H9 (cell line): ENCODE measurements at regions not wholly inside any gene's neighbourhood (a gene's known extent, or its start where the extent isn't known, plus 50 kb on each side); places are given as distances from the start of the nearest gene placed in this dataset.

Source experiments
- DNase-seq: peaks from one replicate; pipeline ENCODE4 v3.0.0-alpha.2; 2017
- H2AFZ ChIP-seq: one replicate; pipeline ENCODE4 v1.6.1; 2013; ENCODE audit warnings: mild to moderate bottlenecking, low read length, control low read depth, moderate library complexity
- H2AK5ac ChIP-seq: 2 replicates; pipeline ENCODE4 v1.6.1; 2013; ENCODE audit warnings: low read length, control low read depth, mixed read lengths; ENCODE audit not compliant: insufficient read length
- H2BK120ac ChIP-seq: one replicate; pipeline ENCODE4 v1.6.1; 2013; ENCODE audit warnings: low read depth, mild to moderate bottlenecking, low read length, control low read depth, inconsistent platforms; ENCODE audit not compliant: poor library complexity, severe bottlenecking
- H2BK12ac ChIP-seq: 2 replicates; pipeline ENCODE4 v1.6.1; 2013; ENCODE audit warnings: low read length, control low read depth, mixed read lengths, low read depth; ENCODE audit not compliant: insufficient read length
- H2BK15ac ChIP-seq: 2 replicates; pipeline ENCODE4 v1.6.1; 2013; ENCODE audit warnings: low read depth, low read length, control low read depth
- H2BK20ac ChIP-seq: one replicate; pipeline ENCODE4 v1.6.1; 2013; ENCODE audit warnings: low read depth, mild to moderate bottlenecking, low read length, control low read depth, inconsistent platforms; ENCODE audit not compliant: poor library complexity, severe bottlenecking
- H2BK5ac ChIP-seq: 2 replicates; pipeline ENCODE4 v1.6.1; 2013; ENCODE audit warnings: low read length, control low read depth, mixed read lengths; ENCODE audit not compliant: insufficient read length
- H3K14ac ChIP-seq: 2 replicates; pipeline ENCODE4 v1.6.1; 2013; ENCODE audit warnings: low read length, control low read depth; ENCODE audit not compliant: insufficient read depth
- H3K18ac ChIP-seq: 2 replicates; pipeline ENCODE4 v1.6.1; 2013; ENCODE audit warnings: low read depth, mild to moderate bottlenecking, mixed read lengths, low read length, control low read depth; ENCODE audit not compliant: insufficient read length
- H3K23ac ChIP-seq: 2 replicates; pipeline ENCODE4 v1.6.1; 2013; ENCODE audit warnings: low read length, control low read depth, mixed read lengths, low read depth; ENCODE audit not compliant: insufficient read length
- H3K23me2 ChIP-seq: 2 replicates; pipeline ENCODE4 v1.6.1; 2013; ENCODE audit warnings: low read depth, mild to moderate bottlenecking, mixed read lengths, low read length, control low read depth; ENCODE audit not compliant: insufficient read length, poor library complexity, severe bottlenecking
- H3K27ac ChIP-seq: 2 replicates; pipeline ENCODE4 v1.5.1; 2013; ENCODE audit warnings: low read length, control low read depth, mixed read lengths, low read depth; ENCODE audit not compliant: insufficient read length
- H3K27me3 ChIP-seq: 2 replicates; pipeline ENCODE4 v1.6.1; 2013; ENCODE audit warnings: low read length, control low read depth, inconsistent platforms; ENCODE audit not compliant: insufficient read depth
- H3K4ac ChIP-seq: 2 replicates; pipeline ENCODE4 v1.6.1; 2013; ENCODE audit warnings: low read depth, mild to moderate bottlenecking, control low read depth, inconsistent platforms, low read length, moderate library complexity
- H3K4me1 ChIP-seq: 2 replicates; pipeline ENCODE4 v1.6.1; 2013; ENCODE audit warnings: low read length, control low read depth, inconsistent platforms; ENCODE audit not compliant: insufficient read depth
- H3K4me2 ChIP-seq: 2 replicates; pipeline ENCODE4 v1.6.1; 2013; ENCODE audit warnings: low read length, control low read depth, mixed read lengths; ENCODE audit not compliant: insufficient read length, insufficient read depth
- H3K56ac ChIP-seq: 2 replicates; pipeline ENCODE4 v1.6.1; 2013; ENCODE audit warnings: low read depth, mild to moderate bottlenecking, mixed read lengths, low read length, control low read depth; ENCODE audit not compliant: insufficient read length
- H3K79me1 ChIP-seq: 2 replicates; pipeline ENCODE4 v1.6.1; 2013; ENCODE audit warnings: low read depth, mild to moderate bottlenecking, moderate library complexity, low read length, control low read depth, inconsistent platforms; ENCODE audit not compliant: insufficient read depth, poor library complexity, severe bottlenecking
- H3K79me2 ChIP-seq: 2 replicates; pipeline ENCODE4 v1.6.1; 2013; ENCODE audit warnings: low read length, control low read depth, inconsistent platforms; ENCODE audit not compliant: insufficient read depth
- H3K9ac ChIP-seq: 2 replicates; pipeline ENCODE4 v1.6.1; 2013; ENCODE audit warnings: low read length, control low read depth, mixed read lengths; ENCODE audit not compliant: insufficient read length; ENCODE audit errors: extremely low read depth
- H3K9me3 ChIP-seq: one replicate; pipeline ENCODE4 v1.6.1; 2013; ENCODE audit warnings: low read depth, low read length, inconsistent platforms; ENCODE audit not compliant: control insufficient read depth
- H3T11ph ChIP-seq: one replicate; pipeline ENCODE4 v1.6.1; 2013; ENCODE audit warnings: mild to moderate bottlenecking, low read length, control low read depth, inconsistent platforms
- H4K20me1 ChIP-seq: one replicate; pipeline ENCODE4 v1.6.1; 2013; ENCODE audit not compliant: control insufficient read depth, insufficient read length, insufficient read depth
- H4K5ac ChIP-seq: 2 replicates; pipeline ENCODE4 v1.6.1; 2013; ENCODE audit warnings: low read depth, mild to moderate bottlenecking, mixed read lengths, low read length, control low read depth; ENCODE audit not compliant: insufficient read length
- H4K8ac ChIP-seq: replicated peaks from 2 replicates; pipeline ENCODE4 v1.6.1; 2013; ENCODE audit warnings: low read length, control low read depth, mixed read lengths, low read depth; ENCODE audit not compliant: insufficient read length
- H4K91ac ChIP-seq: 2 replicates; pipeline ENCODE4 v1.6.1; 2013; ENCODE audit warnings: low read depth, mild to moderate bottlenecking, moderate library complexity, mixed read lengths, low read length, control low read depth; ENCODE audit not compliant: insufficient read length
- H3K27ac Mint-ChIP-seq, 3 experiments: 2 replicates in 2 of 3; 3 replicates in 1 of 3; pipeline ENCODE4 v1.8.0; 2020 to 2021; ENCODE audit warnings: mixed read lengths in 3 of 3, mild to moderate bottlenecking in 1 of 3, moderate library complexity in 1 of 3
- H3K27me3 Mint-ChIP-seq: 2 replicates; pipeline ENCODE4 v1.8.0; 2021; ENCODE audit warnings: low read depth, mild to moderate bottlenecking, moderate library complexity, mixed read lengths
- H3K36me3 Mint-ChIP-seq, 3 experiments: 2 replicates in 2 of 3; 3 replicates in 1 of 3; pipeline ENCODE4 v1.8.0; 2020 to 2021; ENCODE audit warnings: low read depth in 3 of 3, mixed read lengths in 3 of 3; ENCODE audit not compliant: insufficient read depth in 1 of 3
- H3K4me1 Mint-ChIP-seq, 2 experiments: 2 replicates each; pipeline ENCODE4 v1.8.0; 2020; ENCODE audit warnings: mixed read lengths in 2 of 2
- H3K4me3 Mint-ChIP-seq, 2 experiments: 2 replicates in 1 of 2; 3 replicates in 1 of 2; pipeline ENCODE4 v1.8.0; 2020 to 2021; ENCODE audit warnings: mild to moderate bottlenecking in 2 of 2, mixed read lengths in 2 of 2, moderate library complexity in 1 of 2
- H3K9me3 Mint-ChIP-seq, 2 experiments: 2 replicates in 1 of 2; 3 replicates in 1 of 2; pipeline ENCODE4 v1.8.0; 2020; ENCODE audit warnings: mild to moderate bottlenecking in 2 of 2, mixed read lengths in 2 of 2, moderate library complexity in 1 of 2
- WGBS: extraction: QIAGEN DNeasy Blood & Tissue Kit; methylation state at CpG from one replicate; pipeline ENCODE4 v1.1.7; 2013; ENCODE audit warnings: missing lambda C conversion rate, low lambda C conversion rate, mixed read lengths; ENCODE audit not compliant: insufficient read length; ENCODE audit errors: extremely low coverage; 5-methylcytosine and 5-hydroxymethylcytosine counted together
- TF ChIP-seq, protein P1 (sequence below): fragments of 200-600 bp; sonication (generic); conservative IDR thresholded peaks from 3 replicates; pipeline ENCODE4 v1.8.0; 2021; ENCODE audit warnings: antibody characterized with exemption, mild to moderate bottlenecking

DNA sequence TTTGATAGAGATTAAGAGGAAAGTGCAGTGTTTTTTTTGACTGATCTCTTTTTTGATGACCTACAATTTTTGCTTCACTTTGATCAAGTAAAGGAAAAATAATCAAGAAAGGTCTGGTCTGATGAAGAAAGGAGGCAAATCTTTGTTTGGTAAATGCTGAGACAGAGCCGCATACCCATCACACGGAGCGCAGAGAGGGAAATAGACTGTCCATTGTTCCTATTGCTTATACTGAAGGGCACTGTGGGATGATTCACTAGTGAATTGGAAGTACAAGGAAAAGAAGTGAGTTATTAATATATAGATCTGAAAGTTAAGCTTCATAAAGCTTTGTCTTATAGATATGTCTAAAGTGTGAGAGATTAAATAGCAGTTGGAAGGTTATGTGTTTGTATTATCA lies 455.1 kb downstream of the PLCL1 start:
- Histone ChIP-seq H3K23me2 (no peaks in the 10 kb centered on the region), H4K8ac (no peak overlapping the region), H2BK12ac (no peak overlapping the region), H3K4ac (no peak overlapping the region), H3K14ac (no peak overlapping the region), H2BK5ac (no peak overlapping the region), H4K5ac (no peak overlapping the region), H4K20me1 (no peaks in the 10 kb centered on the region), H3K4me2 (no peak overlapping the region), H3K27me3 (no peaks in the 10 kb centered on the region), H3K9ac (no peak overlapping the region), H3T11ph (no peak overlapping the region), H3K23ac (no peak overlapping the region), H3K9me3 (no peaks in the 10 kb centered on the region), H3K27ac (no peak overlapping the region), H2AK5ac (no peak overlapping the region), H4K91ac (no peak overlapping the region), H2BK120ac (no peak overlapping the region), H3K4me1 (no peaks in the 10 kb centered on the region), H3K79me2 (no peaks in the 10 kb centered on the region), H3K79me1 (no peaks in the 10 kb centered on the region), H2BK20ac (no peak overlapping the region), H3K56ac (no peak overlapping the region), H2BK15ac (no peak overlapping the region), H3K18ac (no peak overlapping the region), H2AFZ (no peak overlapping the region)
- no CpG with 5 or more reads among the region's 3 CpGs for WGBS
- Mint-ChIP-seq H3K9me3 (no peaks in the 10 kb centered on the region), H3K4me1 (no peaks in the 10 kb centered on the region), H3K36me3 (no peaks in the 10 kb centered on the region), H3K4me3 (no peak overlapping the region), H3K27ac (no peak overlapping the region), H3K27me3 (no peaks in the 10 kb centered on the region)
- TF ChIP-seq, protein P1, sequence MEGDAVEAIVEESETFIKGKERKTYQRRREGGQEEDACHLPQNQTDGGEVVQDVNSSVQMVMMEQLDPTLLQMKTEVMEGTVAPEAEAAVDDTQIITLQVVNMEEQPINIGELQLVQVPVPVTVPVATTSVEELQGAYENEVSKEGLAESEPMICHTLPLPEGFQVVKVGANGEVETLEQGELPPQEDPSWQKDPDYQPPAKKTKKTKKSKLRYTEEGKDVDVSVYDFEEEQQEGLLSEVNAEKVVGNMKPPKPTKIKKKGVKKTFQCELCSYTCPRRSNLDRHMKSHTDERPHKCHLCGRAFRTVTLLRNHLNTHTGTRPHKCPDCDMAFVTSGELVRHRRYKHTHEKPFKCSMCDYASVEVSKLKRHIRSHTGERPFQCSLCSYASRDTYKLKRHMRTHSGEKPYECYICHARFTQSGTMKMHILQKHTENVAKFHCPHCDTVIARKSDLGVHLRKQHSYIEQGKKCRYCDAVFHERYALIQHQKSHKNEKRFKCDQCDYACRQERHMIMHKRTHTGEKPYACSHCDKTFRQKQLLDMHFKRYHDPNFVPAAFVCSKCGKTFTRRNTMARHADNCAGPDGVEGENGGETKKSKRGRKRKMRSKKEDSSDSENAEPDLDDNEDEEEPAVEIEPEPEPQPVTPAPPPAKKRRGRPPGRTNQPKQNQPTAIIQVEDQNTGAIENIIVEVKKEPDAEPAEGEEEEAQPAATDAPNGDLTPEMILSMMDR, result no peak
- DNase-seq, result no peak
